H1 (cell line): ENCODE measurements at regions not wholly inside any gene's neighbourhood (a gene's known extent, or its start where the extent isn't known, plus 50 kb on each side); places are given as distances from the start of the nearest gene placed in this dataset.

Source experiments
- PHF8 ChIP-seq: fragments of 200-600 bp; sonication (generic); conservative IDR thresholded peaks from 2 replicates; pipeline ENCODE4 v1.7.1; 2012; ENCODE audit warnings: low read depth, mild to moderate bottlenecking, inconsistent platforms, low read length, moderate library complexity
- SIRT6 ChIP-seq: IDR thresholded peaks from one replicate; pipeline ENCODE4 v1.7.1; 2012; ENCODE audit warnings: low read length, inconsistent platforms
- USF2 ChIP-seq: IDR thresholded peaks from 2 replicates; pipeline ENCODE4 v1.6.1; 2011; ENCODE audit warnings: low read length, improper control_type of control experiment

- TF ChIP-seq USF2 (no peak), SIRT6 (no peak), PHF8 (no peak)
Measured at GRCh38 chr4:189341881-189342280, 598.8 kb upstream of the FRG1 start (continued).
